GM13976 (cell line): ENCODE measurements at regions not wholly inside any gene's neighbourhood (a gene's known extent, or its start where the extent isn't known, plus 50 kb on each side); places are given as distances from the start of the nearest gene placed in this dataset.
A peak's percentile ranks its signal among the peaks of the same experiment; 100 is the strongest.

ENCODE experiments used
- DNase-seq: peaks from one replicate; pipeline ENCODE4 v3.0.0; 2012; ENCODE audit warnings: low spot score
- in situ Hi-C: fragments of 300-500 bp; cut with MboI; formaldehyde crosslinking; loops from one replicate; pipeline ENCODE4 v1.12.0; 2022; ENCODE audit warnings: low sequenced_read_pairs, mixed read lengths, inconsistent platforms; ENCODE audit not compliant: unreplicated experiment
- TF ChIP-seq, protein P1 (sequence below): IDR thresholded peaks from 2 replicates; pipeline ENCODE4 v1.5.1; 2012; ENCODE audit warnings: borderline replicate concordance, mild to moderate bottlenecking; ENCODE audit not compliant: insufficient read depth; ENCODE audit errors: extremely low read depth, missing control alignments, control extremely low read depth

DNA sequence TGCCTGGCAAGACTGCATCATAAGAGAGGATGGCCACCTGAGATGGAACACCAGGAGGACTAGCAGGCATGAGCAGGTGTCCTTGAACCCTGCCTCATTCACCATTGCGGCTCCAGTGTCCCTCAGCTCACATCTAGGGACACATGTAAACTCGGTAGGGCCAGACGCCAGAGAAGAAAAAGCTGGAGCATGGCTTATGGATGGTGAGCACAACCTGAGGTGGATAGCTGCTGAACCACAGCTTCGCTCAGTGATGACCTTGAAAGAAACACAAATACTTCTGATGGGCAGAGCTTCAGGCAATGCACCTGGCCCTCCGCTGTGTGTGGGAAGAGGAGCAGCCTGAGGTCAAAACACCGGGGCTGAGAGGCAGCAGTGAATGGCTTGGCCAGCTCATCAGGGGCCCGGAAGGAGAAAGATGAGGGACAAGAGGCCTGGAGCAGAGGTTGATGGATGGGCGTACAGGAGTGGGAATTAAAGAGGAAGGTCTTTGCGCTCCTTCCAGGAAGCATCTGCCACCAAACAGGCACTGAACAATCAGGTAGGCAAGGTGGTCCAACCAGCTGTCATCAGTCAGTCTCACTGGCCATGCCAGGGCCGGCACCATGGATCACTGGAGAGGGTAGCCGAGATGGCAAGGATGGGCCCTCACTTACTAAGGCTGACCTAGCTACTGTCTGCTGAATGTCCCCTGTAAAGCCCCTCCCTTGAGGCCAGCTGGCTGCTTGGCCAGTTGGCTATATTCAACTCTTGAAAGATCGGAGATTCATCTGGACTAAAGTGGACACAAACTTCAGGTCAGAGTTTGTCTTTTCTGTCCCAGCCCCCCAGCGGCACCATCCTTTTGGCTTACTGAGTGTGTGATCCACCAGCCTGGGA, 89.7 kb downstream of the MYEOV start:
- DNase-seq: no peak
- TF ChIP-seq, protein P1, sequence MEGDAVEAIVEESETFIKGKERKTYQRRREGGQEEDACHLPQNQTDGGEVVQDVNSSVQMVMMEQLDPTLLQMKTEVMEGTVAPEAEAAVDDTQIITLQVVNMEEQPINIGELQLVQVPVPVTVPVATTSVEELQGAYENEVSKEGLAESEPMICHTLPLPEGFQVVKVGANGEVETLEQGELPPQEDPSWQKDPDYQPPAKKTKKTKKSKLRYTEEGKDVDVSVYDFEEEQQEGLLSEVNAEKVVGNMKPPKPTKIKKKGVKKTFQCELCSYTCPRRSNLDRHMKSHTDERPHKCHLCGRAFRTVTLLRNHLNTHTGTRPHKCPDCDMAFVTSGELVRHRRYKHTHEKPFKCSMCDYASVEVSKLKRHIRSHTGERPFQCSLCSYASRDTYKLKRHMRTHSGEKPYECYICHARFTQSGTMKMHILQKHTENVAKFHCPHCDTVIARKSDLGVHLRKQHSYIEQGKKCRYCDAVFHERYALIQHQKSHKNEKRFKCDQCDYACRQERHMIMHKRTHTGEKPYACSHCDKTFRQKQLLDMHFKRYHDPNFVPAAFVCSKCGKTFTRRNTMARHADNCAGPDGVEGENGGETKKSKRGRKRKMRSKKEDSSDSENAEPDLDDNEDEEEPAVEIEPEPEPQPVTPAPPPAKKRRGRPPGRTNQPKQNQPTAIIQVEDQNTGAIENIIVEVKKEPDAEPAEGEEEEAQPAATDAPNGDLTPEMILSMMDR: no peak
- in situ Hi-C loops: no loop called here

DNA sequence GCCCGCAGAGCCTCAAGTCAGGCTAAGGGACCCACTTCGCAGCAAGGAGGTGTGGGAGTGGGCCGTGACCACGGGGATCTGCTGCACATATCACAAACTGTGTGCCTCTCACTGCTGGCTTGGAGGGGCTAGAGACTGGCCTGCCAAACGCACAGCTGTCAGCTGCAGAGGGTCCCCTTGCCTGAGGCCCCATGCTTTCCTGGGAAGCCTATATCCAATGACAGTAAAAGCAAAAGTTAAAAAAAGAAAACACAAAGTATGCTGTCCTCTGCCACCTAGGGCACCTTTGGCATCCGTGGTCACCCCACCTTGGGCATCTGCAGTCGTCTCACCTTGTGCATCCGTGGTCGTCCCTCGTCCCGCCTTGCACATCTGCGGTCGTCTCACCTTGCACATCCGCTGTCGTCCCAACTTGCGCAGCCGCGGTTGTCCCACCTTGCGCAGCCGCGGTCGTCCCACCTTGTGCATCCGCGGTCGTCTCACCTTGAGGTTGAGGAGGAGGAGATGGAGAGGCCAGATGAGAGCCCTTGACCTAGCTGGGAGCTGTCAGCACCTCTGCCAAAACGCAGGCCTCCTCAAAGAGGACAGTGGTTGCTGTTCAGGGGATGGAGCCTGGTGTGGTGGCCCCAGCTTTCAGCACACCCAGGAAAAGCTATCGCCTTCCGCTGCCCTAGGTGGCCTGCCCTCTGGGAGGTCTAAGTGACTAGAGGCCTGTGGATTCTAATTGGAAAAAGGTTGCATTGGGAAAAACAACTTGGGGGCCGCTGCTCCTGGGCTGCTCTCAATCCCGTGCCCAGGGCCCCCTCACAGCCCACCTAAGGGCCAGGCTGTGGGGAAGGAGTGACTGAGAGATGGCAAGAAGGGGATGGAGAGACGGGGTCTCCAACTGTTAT, 90.5 kb downstream of the MYEOV start:
- TF ChIP-seq, protein P1: no peak
- in situ Hi-C loops: no loop called here
- no peak for DNase-seq

- in situ Hi-C loops: no loop called here
- DNase-seq: peak; percentile 52
- TF ChIP-seq, protein P1: no peak
Observed at GRCh38 chr11:69385144-69385820, 91.3 kb downstream of the MYEOV start.

DNA sequence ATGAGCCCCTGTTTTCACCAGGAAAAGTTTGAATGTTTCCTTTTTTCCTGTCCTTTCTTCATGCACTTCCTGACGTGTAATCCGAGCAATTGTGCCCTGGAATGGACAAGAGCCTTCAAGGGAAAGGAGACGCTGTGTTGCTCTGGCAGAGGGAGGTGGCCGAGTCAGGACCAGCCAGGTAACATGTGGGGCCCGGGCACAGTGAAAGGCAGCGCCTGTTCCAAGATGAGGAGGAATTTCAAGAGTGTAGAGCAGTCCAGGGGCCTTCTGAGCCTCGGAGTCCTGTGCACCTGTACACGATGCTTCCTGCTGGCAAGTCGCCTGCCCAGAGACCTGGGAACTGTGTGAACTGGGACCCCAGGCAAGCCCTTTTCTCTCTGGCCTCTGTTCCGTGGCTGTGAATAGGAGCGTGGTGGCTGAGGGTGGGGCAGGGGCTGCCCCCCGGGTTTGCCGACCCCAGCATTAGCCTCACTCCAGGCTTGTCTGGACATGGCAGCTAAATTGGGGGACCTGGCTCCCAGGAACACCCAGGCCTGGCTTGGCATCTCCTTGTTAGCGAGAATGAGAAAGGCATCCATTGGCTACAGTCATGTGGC, 92.0 kb downstream of the MYEOV start:
- DNase-seq: no peak
- TF ChIP-seq, protein P1: no peak
- in situ Hi-C loops: no loop called here

DNA sequence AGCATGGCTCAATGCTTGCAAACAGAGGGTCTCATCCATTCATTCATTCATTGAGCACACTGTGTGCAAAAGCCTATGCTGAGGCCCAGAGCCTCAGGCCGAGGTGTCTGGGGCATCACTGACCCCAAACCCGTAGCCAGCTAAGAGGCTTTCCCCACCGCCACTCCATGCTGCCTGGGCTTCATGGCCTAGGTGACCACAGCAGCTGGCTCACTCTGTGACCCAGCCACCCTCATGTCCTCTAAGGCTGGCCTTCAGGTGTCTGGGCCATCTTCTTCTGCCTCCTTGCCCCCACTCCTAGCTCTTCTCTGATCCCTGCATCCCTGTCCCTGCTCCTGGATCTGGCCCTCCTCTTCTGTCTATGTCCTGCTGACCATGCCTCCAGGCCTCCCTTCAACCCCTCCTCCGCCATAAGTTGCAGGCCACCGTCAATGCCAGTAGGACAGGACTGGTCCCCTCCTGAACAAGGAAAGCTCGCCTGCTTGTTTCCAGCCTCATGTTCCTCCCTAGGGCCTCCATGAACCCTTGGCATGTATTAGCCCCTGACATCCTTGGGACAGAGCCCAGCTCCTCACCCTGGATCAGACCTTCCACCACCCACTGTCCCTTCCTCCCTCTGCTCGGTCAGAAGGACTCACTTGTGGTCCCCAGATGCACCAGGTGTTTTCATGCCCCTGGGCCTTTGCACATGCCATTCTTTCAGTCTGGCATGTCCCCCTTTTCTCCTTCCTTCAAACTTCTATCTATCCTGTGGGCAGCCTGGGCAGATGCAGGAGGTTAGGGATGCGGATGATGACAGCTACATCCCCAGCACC, 92.8 kb downstream of the MYEOV start:
- no peak for DNase-seq
- TF ChIP-seq, protein P1: no peak
- in situ Hi-C loops: no loop called here
